GM23338 (cell line): ENCODE measurements at regions not wholly inside any gene's neighbourhood (a gene's known extent, or its start where the extent isn't known, plus 50 kb on each side); places are given as distances from the start of the nearest gene placed in this dataset.

ENCODE experiments used
- ATAC-seq: fragments of 200-7000 bp; cut with Tn5 transposase; 3 replicates; pipeline ENCODE4 v1.9.1; 2020
- DNase-seq: peaks from one replicate; pipeline ENCODE4 v3.0.0-alpha.2; 2015; ENCODE audit warnings: low spot score
- H2AFZ ChIP-seq: fragments of 200-600 bp; sonication (generic); 2 replicates; pipeline ENCODE4 v1.8.0; 2016; ENCODE audit warnings: antibody characterized with exemption, mild to moderate bottlenecking, moderate library complexity
- H3F3A ChIP-seq: fragments of 200-600 bp; sonication (generic); replicated peaks from 2 replicates; pipeline ENCODE4 v1.8.0; 2017; ENCODE audit warnings: antibody characterized with exemption, mixed run types, low read depth
- H3K27ac ChIP-seq: fragments of 200-600 bp; sonication (generic); 2 replicates; pipeline ENCODE4 v1.6.1; 2016; ENCODE audit warnings: low read depth
- H3K27me3 ChIP-seq: fragments of 200-600 bp; sonication (generic); 2 replicates; pipeline ENCODE4 v1.8.0; 2016; ENCODE audit warnings: mild to moderate bottlenecking, mixed run types, moderate library complexity; ENCODE audit not compliant: insufficient read depth
- H3K36me3 ChIP-seq: fragments of 200-600 bp; sonication (generic); 2 replicates; pipeline ENCODE4 v1.8.0; 2016; ENCODE audit warnings: mild to moderate bottlenecking; ENCODE audit not compliant: insufficient read depth
- H3K4me1 ChIP-seq: fragments of 200-600 bp; sonication (generic); 2 replicates; pipeline ENCODE4 v1.8.0; 2016; ENCODE audit warnings: mild to moderate bottlenecking, moderate library complexity; ENCODE audit not compliant: insufficient read depth
- H3K4me2 ChIP-seq: fragments of 200-600 bp; sonication (generic); 2 replicates; pipeline ENCODE4 v1.7.1; 2017; ENCODE audit warnings: mixed run types
- H3K4me3 ChIP-seq: fragments of 200-600 bp; sonication (generic); 2 replicates; pipeline ENCODE4 v1.6.1; 2016; ENCODE audit warnings: mixed run types
- H3K79me2 ChIP-seq: fragments of 200-600 bp; sonication (generic); replicated peaks from 2 replicates; pipeline ENCODE4 v1.8.0; 2017; ENCODE audit warnings: mild to moderate bottlenecking; ENCODE audit not compliant: insufficient read depth
- H3K9me2 ChIP-seq: fragments of 200-600 bp; sonication (generic); 2 replicates; pipeline ENCODE4 v1.8.0; 2017; ENCODE audit not compliant: insufficient read depth
- H4K20me1 ChIP-seq: fragments of 200-600 bp; sonication (generic); replicated peaks from 2 replicates; pipeline ENCODE4 v1.8.0; 2017; ENCODE audit warnings: mild to moderate bottlenecking; ENCODE audit not compliant: insufficient read depth
- H3K27ac Mint-ChIP-seq: 2 replicates; pipeline ENCODE4 v1.8.0; 2020; ENCODE audit warnings: inconsistent platforms, mild to moderate bottlenecking, moderate library complexity, mixed read lengths
- H3K27me3 Mint-ChIP-seq: 3 replicates; pipeline ENCODE4 v1.8.0; 2022; ENCODE audit warnings: low read depth, mild to moderate bottlenecking, moderate library complexity, mixed read lengths, inconsistent platforms; ENCODE audit not compliant: insufficient read depth, poor library complexity
- H3K36me3 Mint-ChIP-seq: 3 replicates; pipeline ENCODE4 v1.8.0; 2021; ENCODE audit warnings: low read depth, mild to moderate bottlenecking, inconsistent platforms, moderate library complexity, mixed read lengths
- H3K4me1 Mint-ChIP-seq: 3 replicates; pipeline ENCODE4 v1.8.0; 2020; ENCODE audit warnings: mild to moderate bottlenecking, inconsistent platforms, mixed read lengths
- H3K4me3 Mint-ChIP-seq: 3 replicates; pipeline ENCODE4 v1.8.0; 2021; ENCODE audit warnings: moderate library complexity, mild to moderate bottlenecking, inconsistent platforms, mixed read lengths
- H3K9me3 Mint-ChIP-seq: 3 replicates; pipeline ENCODE4 v1.8.0; 2020; ENCODE audit warnings: moderate library complexity, mild to moderate bottlenecking, inconsistent platforms, mixed read lengths
- CREB1 ChIP-seq: fragments of 250-450 bp; sonication (Bioruptor Pico); IDR thresholded peaks from 2 replicates; pipeline ENCODE4 v1.5.0; 2020; ENCODE audit warnings: low read depth, mild to moderate bottlenecking, moderate library complexity
- ETS1 ChIP-seq: IDR thresholded peaks from 2 replicates; pipeline ENCODE4 v1.6.1; 2016; ENCODE audit warnings: antibody characterized with exemption
- EZH2 ChIP-seq: fragments of 200-600 bp; sonication (generic); IDR thresholded peaks from one replicate; pipeline ENCODE4 v1.8.0; 2017; ENCODE audit warnings: antibody characterized with exemption, mild to moderate bottlenecking, low read depth; ENCODE audit not compliant: unreplicated experiment
- EZH2phosphoT487 ChIP-seq: fragments of 200-600 bp; sonication (generic); IDR thresholded peaks from one replicate; pipeline ENCODE4 v1.8.1; 2018; ENCODE audit warnings: antibody characterized with exemption; ENCODE audit not compliant: unreplicated experiment
- REST ChIP-seq: IDR thresholded peaks from one replicate; pipeline ENCODE4 v1.6.1; 2018; ENCODE audit warnings: antibody characterized with exemption; ENCODE audit not compliant: unreplicated experiment
- STAT1 ChIP-seq: IDR thresholded peaks from one replicate; pipeline ENCODE4 v1.6.1; 2016; ENCODE audit warnings: antibody characterized with exemption; ENCODE audit not compliant: unreplicated experiment
- ZNF114 ChIP-seq: fragments of 250-450 bp; sonication (Bioruptor Pico); IDR thresholded peaks from 2 replicates; pipeline ENCODE4 v1.5.0; 2020; ENCODE audit warnings: mild to moderate bottlenecking, moderate library complexity

- TF ChIP-seq REST: no peak
- TF ChIP-seq CREB1 (CRISPR knock-in tag): no peak
These were observed 89.2 kb upstream of the LINC00305 start (continued) for GRCh38 chr18:64238076-64238475.

- DNase-seq (no peak), ATAC-seq (no peak)
- Histone ChIP-seq H3F3A (no peaks in the 10 kb centered on the region), H4K20me1 (no peaks in the 10 kb centered on the region), H3K27me3 (no peaks in the 10 kb centered on the region), H3K4me2 (no peak overlapping the region), H3K4me1 (no peaks in the 10 kb centered on the region), H3K4me3 (no peak overlapping the region), H2AFZ (no peak overlapping the region), H3K9me2 (no peaks in the 10 kb centered on the region), H3K36me3 (no peaks in the 10 kb centered on the region), H3K27ac (no peak overlapping the region), H3K79me2 (no peaks in the 10 kb centered on the region)
- peaks cover 40% of the 10 kb centered on the region for H3K36me3 Mint-ChIP-seq
- TF ChIP-seq CREB1 (CRISPR knock-in tag): no peak
- peaks cover 44% of the 10 kb centered on the region for H3K9me3 Mint-ChIP-seq
- no peaks in the 10 kb centered on the region for H3K4me1 Mint-ChIP-seq
- H3K27me3 Mint-ChIP-seq: peaks cover 4% of the 10 kb centered on the region
- no peak overlapping the region for H3K27ac Mint-ChIP-seq
- H3K4me3 Mint-ChIP-seq: no peak overlapping the region
These were observed 85.4 kb upstream of the LINC00305 start for GRCh38 chr18:64234321-64234720.

GRCh38 chr18:64233851-64234250, 85.0 kb upstream of the LINC00305 start:
- Mint-ChIP-seq H3K27ac (no peak overlapping the region), H3K9me3 (peaks cover 44% of the 10 kb centered on the region)

More at GRCh38 chr18:64233851-64234250, 85.0 kb upstream of the LINC00305 start:
- DNase-seq (no peak), ATAC-seq (no peak)
- H3K27me3 ChIP-seq: no peaks in the 10 kb centered on the region
- Mint-ChIP-seq H3K4me3 (no peak overlapping the region), H3K36me3 (peaks cover 40% of the 10 kb centered on the region), H3K4me1 (no peaks in the 10 kb centered on the region), H3K27me3 (peaks cover 4% of the 10 kb centered on the region)
- H3K27ac ChIP-seq: no peak overlapping the region
- no peak overlapping the region for H3K4me3 ChIP-seq
- no peak overlapping the region for H3K4me2 ChIP-seq
- no peak overlapping the region for H2AFZ ChIP-seq
- H3K9me2 ChIP-seq: no peaks in the 10 kb centered on the region
- no peaks in the 10 kb centered on the region for H3K36me3 ChIP-seq
- H3K79me2 ChIP-seq: no peaks in the 10 kb centered on the region
- no peaks in the 10 kb centered on the region for H3F3A ChIP-seq
- H4K20me1 ChIP-seq: no peaks in the 10 kb centered on the region
- TF ChIP-seq CREB1 (CRISPR knock-in tag) (no peak), STAT1 (no peak), REST (no peak), ETS1 (no peak), EZH2 (no peak), ZNF114 (no peak), EZH2phosphoT487 (no peak)
- H3K4me1 ChIP-seq: no peaks in the 10 kb centered on the region
